ENCODE measurements at regions not wholly inside any gene's neighbourhood (a gene's known extent, or its start where the extent isn't known, plus 50 kb on each side); places are given as distances from the start of the nearest gene placed in this dataset.

- TF ChIP-seq POLR2AphosphoS5 (IDR thresholded peaks at IDR 0.05) (no peak), CTCF (IDR thresholded peaks at IDR 0.05) (no peak), POLR2A (IDR thresholded peaks at IDR 0.05) (no peak)
Measured at GRCh38 chr4:44859477-44859876, 133.1 kb upstream of the GNPDA2 start.

Data from stomach (tissue), 4 donors.